ENCODE measurements at regions not wholly inside any gene's neighbourhood (a gene's known extent, or its start where the extent isn't known, plus 50 kb on each side); places are given as distances from the start of the nearest gene placed in this dataset.

- CTCF ChIA-PET, result interaction anchor here (0.7 to 1.8 kb wide), 6 partner anchors 8 to 170 kb away, joined by 3 to 5 read pairs (median 4); no protein-coding TSS in a partner anchor
- intact Hi-C loops (cut with micrococcal nuclease) (no loop called here), dilution Hi-C loops (cut with MboI; ENCODE audit: extremely low pct_ligation_motif_present, low sequenced_read_pairs) (no loop called here)
- POLR2A ChIA-PET, result no interaction called here
- no peaks in the 10 kb centered on the region for H3K9me3 ChIP-seq (replicated peaks; ENCODE audit: control insufficient read depth, insufficient read depth, low read length)
- no peak overlapping the region for H3K9ac ChIP-seq (replicated peaks; ENCODE audit: extremely low read depth, insufficient read depth, low read length)
- no peak overlapping the region for H3K27ac ChIP-seq (ENCODE audit: insufficient read depth, low read depth, low read length)
- peaks cover 0 to 2% of the 10 kb centered on the region in 2 experiments for H3K27me3 ChIP-seq (ENCODE audit: control insufficient read depth in 2 of 2, insufficient read depth in 2 of 2, low read length in 2 of 2)
- TF ChIP-seq EZH2 (IDR thresholded peaks at IDR 0.05; ENCODE audit: borderline replicate concordance, low read depth, low read length, severe bottlenecking) (no peak), POLR2A (IDR thresholded peaks at IDR 0.05; ENCODE audit: low read depth, low read length) (no peak), POLR2AphosphoS5 (IDR thresholded peaks at IDR 0.05; ENCODE audit: insufficient read depth, low read depth, low read length) (no peak), CTCF (IDR thresholded peaks at IDR 0.05; ENCODE audit: extremely low read depth in 1 of 2, insufficient read depth in 1 of 2, low read depth in 1 of 2, low read length in 2 of 2) (no peak), FOS (IDR thresholded peaks at IDR 0.05; ENCODE audit: borderline replicate concordance, insufficient read depth, low read length) (no peak), MYC (IDR thresholded peaks at IDR 0.05; ENCODE audit: low read depth, low read length) (no peak), JUN (IDR thresholded peaks at IDR 0.05; ENCODE audit: borderline replicate concordance, insufficient read depth, insufficient read length, low read depth) (no peak), MAX (IDR thresholded peaks at IDR 0.05; ENCODE audit: insufficient read depth, insufficient read length) (no peak), GATA2 (IDR thresholded peaks at IDR 0.05; ENCODE audit: insufficient read depth, insufficient read length, low read depth, low read length) (no peak)
- no peak overlapping the region for H2AFZ ChIP-seq (ENCODE audit: low read depth, low read length)
- no TSS peak for BruUV-seq (replicated peaks)
- DNase-seq (ENCODE audit: low read depth, low spot score) (no peak), FAIRE-seq (peak; percentile 57)
- H3K4me2 ChIP-seq (ENCODE audit: insufficient read depth, low read length), result no peak overlapping the region
- no peaks in the 10 kb centered on the region for H3K9me1 ChIP-seq (replicated peaks; ENCODE audit: control insufficient read depth, extremely low read depth, insufficient read depth, low read length)
- H3K79me2 ChIP-seq (ENCODE audit: control insufficient read depth, insufficient read depth, low read length), result no peaks in the 10 kb centered on the region
- no peak overlapping the region for H3K4me3 ChIP-seq (replicated peaks in 1 of 3; ENCODE audit: insufficient read depth in 1 of 3, low read depth in 1 of 3, low read length in 3 of 3)
- no peaks in the 10 kb centered on the region for H3K36me3 ChIP-seq (ENCODE audit: control insufficient read depth in 2 of 2, extremely low read depth in 1 of 2, insufficient read depth in 2 of 2, low read length in 2 of 2)
- no peaks in the 10 kb centered on the region for H3K4me1 ChIP-seq (ENCODE audit: control insufficient read depth, extremely low read depth, insufficient read depth, low read length)
- H4K20me1 ChIP-seq (replicated peaks; ENCODE audit: control insufficient read depth, extremely low read depth, insufficient read depth, low read length), result no peaks in the 10 kb centered on the region
Observed at GRCh38 chr7:22885797-22886261, 63.2 kb upstream of the TOMM7 start.
